Activated T-cell treated with anti-CD3 and anti-CD28 coated beads, Interleukin-2, amount 50 U/mL, for 48 hours (primary cell): ENCODE measurements at regions not wholly inside any gene's neighbourhood (a gene's known extent, or its start where the extent isn't known, plus 50 kb on each side); places are given as distances from the start of the nearest gene placed in this dataset.

Experiments used
- DNase-seq, 2 experiments: peaks; one replicate each; pipeline ENCODE4 v3.0.0-alpha.2; 2020

- DNase-seq: no peak
Measured at GRCh38 chr12:105820429-105821125, 318.2 kb downstream of the NUAK1 start.

GRCh38 chr12:105822131-105823105 lies 316.3 kb downstream of the NUAK1 start:
- no peak for DNase-seq

- no peak for DNase-seq
Measured at GRCh38 chr12:105823810-105824209, 314.9 kb downstream of the NUAK1 start.

- no peak for DNase-seq
Measured at GRCh38 chr12:105825141-105825540, 313.6 kb downstream of the NUAK1 start.

GRCh38 chr12:105831372-105831771 lies 307.4 kb downstream of the NUAK1 start:
- DNase-seq: no peak

GRCh38 chr12:105832021-105832420 lies 306.7 kb downstream of the NUAK1 start:
- DNase-seq: no peak

- no peak for DNase-seq
Measured at GRCh38 chr12:105832806-105833205, 305.9 kb downstream of the NUAK1 start.

GRCh38 chr12:105834496-105834895 lies 304.3 kb downstream of the NUAK1 start:
- no peak for DNase-seq

- DNase-seq: no peak
Measured at GRCh38 chr12:105835580-105836241, 303.0 kb downstream of the NUAK1 start.

- no peak for DNase-seq
Measured at GRCh38 chr12:105836242-105836622, 302.5 kb downstream of the NUAK1 start.

GRCh38 chr12:105839629-105840127 lies 299.1 kb downstream of the NUAK1 start:
- no peak for DNase-seq

GRCh38 chr12:105840384-105840783 lies 298.4 kb downstream of the NUAK1 start:
- DNase-seq: no peak

- DNase-seq: no peak
Measured at GRCh38 chr12:105841840-105842239, 296.9 kb downstream of the NUAK1 start.

GRCh38 chr12:105843561-105843960 lies 295.2 kb downstream of the NUAK1 start:
- DNase-seq: no peak

GRCh38 chr12:105843986-105844760 lies 294.6 kb downstream of the NUAK1 start:
- DNase-seq: no peak

GRCh38 chr12:105846331-105846730 lies 292.4 kb downstream of the NUAK1 start:
- DNase-seq: no peak

- no peak for DNase-seq
Measured at GRCh38 chr12:105847068-105847467, 291.7 kb downstream of the NUAK1 start.

- no peak for DNase-seq
Measured at GRCh38 chr12:105848286-105848685, 290.5 kb downstream of the NUAK1 start.

GRCh38 chr12:105850103-105850968 lies 288.4 kb downstream of the NUAK1 start:
- DNase-seq: no peak

GRCh38 chr12:105852496-105852895 lies 286.3 kb downstream of the NUAK1 start:
- DNase-seq: no peak

- no peak for DNase-seq
Measured at GRCh38 chr12:105852951-105853350, 285.8 kb downstream of the NUAK1 start.
